ENCODE measurements at regions not wholly inside any gene's neighbourhood (a gene's known extent, or its start where the extent isn't known, plus 50 kb on each side); places are given as distances from the start of the nearest gene placed in this dataset.

DNA sequence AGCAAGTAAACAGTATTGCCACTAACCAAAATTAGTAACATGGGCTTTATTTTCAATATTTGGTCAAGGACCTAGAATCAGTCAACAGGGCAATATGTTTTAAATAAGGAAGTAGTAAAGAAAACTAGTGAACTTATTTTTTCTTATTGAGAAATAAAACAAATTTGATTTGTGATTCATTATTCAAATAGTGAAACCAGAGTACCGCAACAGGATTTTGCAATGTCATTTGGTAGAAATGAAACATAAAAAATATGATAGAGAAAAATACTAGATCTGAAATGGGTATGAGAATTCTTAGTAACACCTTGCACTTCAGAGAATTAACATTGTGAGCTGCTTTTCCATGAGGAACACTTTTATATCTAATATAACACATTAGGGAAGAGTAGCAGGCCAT, 291.8 kb upstream of the GBE1 start:
- TF ChIP-seq, protein P1, sequence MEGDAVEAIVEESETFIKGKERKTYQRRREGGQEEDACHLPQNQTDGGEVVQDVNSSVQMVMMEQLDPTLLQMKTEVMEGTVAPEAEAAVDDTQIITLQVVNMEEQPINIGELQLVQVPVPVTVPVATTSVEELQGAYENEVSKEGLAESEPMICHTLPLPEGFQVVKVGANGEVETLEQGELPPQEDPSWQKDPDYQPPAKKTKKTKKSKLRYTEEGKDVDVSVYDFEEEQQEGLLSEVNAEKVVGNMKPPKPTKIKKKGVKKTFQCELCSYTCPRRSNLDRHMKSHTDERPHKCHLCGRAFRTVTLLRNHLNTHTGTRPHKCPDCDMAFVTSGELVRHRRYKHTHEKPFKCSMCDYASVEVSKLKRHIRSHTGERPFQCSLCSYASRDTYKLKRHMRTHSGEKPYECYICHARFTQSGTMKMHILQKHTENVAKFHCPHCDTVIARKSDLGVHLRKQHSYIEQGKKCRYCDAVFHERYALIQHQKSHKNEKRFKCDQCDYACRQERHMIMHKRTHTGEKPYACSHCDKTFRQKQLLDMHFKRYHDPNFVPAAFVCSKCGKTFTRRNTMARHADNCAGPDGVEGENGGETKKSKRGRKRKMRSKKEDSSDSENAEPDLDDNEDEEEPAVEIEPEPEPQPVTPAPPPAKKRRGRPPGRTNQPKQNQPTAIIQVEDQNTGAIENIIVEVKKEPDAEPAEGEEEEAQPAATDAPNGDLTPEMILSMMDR (IDR thresholded peaks at IDR 0.05) = no peak
- TF ChIP-seq POLR2A (IDR thresholded peaks at IDR 0.05) = no peak

All from testis (tissue), 2 donors.